RWPE2 (cell line): ENCODE measurements at regions not wholly inside any gene's neighbourhood (a gene's known extent, or its start where the extent isn't known, plus 50 kb on each side); places are given as distances from the start of the nearest gene placed in this dataset.

Experiments used
- ATAC-seq: fragments of 200-7000 bp; cut with Tn5 transposase; 3 replicates; pipeline ENCODE4 v1.9.1; 2021; ENCODE audit warnings: low read depth
- DNase-seq: peaks from one replicate; pipeline ENCODE4 v3.0.0-alpha.2; 2020; ENCODE audit warnings: low spot score
- H3K27ac ChIP-seq: fragments of 450-650 bp; 2 replicates; pipeline ENCODE4 v1.5.1; 2017; ENCODE audit warnings: mild to moderate bottlenecking; ENCODE audit not compliant: poor library complexity, severe bottlenecking
- H3K27me3 ChIP-seq: fragments of 250-450 bp; sonication (Bioruptor Pico); 2 replicates; pipeline ENCODE4 v1.5.1; 2021; ENCODE audit warnings: mild to moderate bottlenecking, moderate library complexity; ENCODE audit not compliant: insufficient read depth, poor library complexity, severe bottlenecking
- H3K36me3 ChIP-seq: fragments of 250-450 bp; sonication (Bioruptor Pico); 2 replicates; pipeline ENCODE4 v1.5.1; 2020; ENCODE audit warnings: low read depth, mild to moderate bottlenecking, moderate library complexity
- H3K4me1 ChIP-seq: fragments of 250-450 bp; sonication (Bioruptor Pico); 2 replicates; pipeline ENCODE4 v1.5.1; 2021; ENCODE audit warnings: mild to moderate bottlenecking, moderate library complexity; ENCODE audit not compliant: insufficient read depth, poor library complexity, severe bottlenecking
- H3K4me3 ChIP-seq: fragments of 250-450 bp; sonication (Bioruptor Pico); 2 replicates; pipeline ENCODE4 v1.5.1; 2021; ENCODE audit warnings: mild to moderate bottlenecking, moderate library complexity; ENCODE audit not compliant: severe bottlenecking
- H3K9me3 ChIP-seq: fragments of 250-450 bp; sonication (Bioruptor Pico); 2 replicates; pipeline ENCODE4 v1.5.1; 2021; ENCODE audit warnings: mild to moderate bottlenecking, moderate library complexity; ENCODE audit not compliant: severe bottlenecking
- TF ChIP-seq, protein P1 (sequence below): fragments of 450-650 bp; IDR thresholded peaks from one replicate; pipeline ENCODE4 v1.5.1; 2017; ENCODE audit warnings: mild to moderate bottlenecking, moderate library complexity; ENCODE audit not compliant: poor library complexity, severe bottlenecking

DNA sequence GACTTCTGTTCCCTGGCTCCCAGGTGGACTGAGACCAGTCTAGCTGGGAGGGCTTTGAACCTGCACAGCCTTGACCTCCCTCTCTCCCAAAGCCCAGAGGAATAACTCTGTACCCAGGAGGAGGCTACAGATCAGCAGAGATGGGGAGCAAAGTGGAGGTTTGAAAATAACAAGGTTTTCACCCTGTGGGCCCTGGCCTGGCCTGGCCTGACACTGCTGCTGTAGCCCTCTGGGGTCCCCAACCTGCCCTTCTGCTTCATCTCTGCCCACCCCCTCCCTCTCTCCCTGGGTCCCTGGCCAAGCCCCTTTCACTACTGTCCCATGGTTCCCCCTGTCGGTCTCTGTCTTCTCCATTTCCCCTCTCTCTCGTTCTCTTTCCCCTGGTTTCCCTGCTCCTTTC, 225.2 kb downstream of the BUD13 start:
- Histone ChIP-seq H3K4me1 (no peaks in the 10 kb centered on the region), H3K36me3 (no peaks in the 10 kb centered on the region), H3K4me3 (no peak overlapping the region), H3K9me3 (no peaks in the 10 kb centered on the region), H3K27ac (no peak overlapping the region), H3K27me3 (no peaks in the 10 kb centered on the region)
- ATAC-seq = no peak
- no peak for DNase-seq
- TF ChIP-seq, protein P1, sequence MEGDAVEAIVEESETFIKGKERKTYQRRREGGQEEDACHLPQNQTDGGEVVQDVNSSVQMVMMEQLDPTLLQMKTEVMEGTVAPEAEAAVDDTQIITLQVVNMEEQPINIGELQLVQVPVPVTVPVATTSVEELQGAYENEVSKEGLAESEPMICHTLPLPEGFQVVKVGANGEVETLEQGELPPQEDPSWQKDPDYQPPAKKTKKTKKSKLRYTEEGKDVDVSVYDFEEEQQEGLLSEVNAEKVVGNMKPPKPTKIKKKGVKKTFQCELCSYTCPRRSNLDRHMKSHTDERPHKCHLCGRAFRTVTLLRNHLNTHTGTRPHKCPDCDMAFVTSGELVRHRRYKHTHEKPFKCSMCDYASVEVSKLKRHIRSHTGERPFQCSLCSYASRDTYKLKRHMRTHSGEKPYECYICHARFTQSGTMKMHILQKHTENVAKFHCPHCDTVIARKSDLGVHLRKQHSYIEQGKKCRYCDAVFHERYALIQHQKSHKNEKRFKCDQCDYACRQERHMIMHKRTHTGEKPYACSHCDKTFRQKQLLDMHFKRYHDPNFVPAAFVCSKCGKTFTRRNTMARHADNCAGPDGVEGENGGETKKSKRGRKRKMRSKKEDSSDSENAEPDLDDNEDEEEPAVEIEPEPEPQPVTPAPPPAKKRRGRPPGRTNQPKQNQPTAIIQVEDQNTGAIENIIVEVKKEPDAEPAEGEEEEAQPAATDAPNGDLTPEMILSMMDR = no peak

DNA sequence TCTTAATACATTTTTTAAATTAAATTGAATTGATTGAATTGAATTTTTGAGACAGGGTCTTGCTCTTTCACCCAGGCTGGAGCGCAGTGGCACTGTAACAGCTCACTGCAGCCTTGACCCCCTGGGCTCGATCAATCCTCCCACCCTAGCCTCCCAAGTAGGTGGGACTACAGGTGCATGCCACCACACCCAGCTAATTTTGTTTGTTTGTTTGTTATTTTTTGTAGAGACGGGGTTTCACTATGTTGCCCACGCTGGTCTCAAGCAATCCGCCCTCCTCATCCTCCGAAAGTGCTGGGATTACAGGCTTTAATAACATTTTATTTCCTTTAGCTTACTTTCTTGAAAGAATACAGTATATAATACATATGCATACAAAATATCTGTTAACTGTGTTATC, 226.9 kb downstream of the BUD13 start:
- no peak overlapping the region for H3K4me3 ChIP-seq
- no peaks in the 10 kb centered on the region for H3K9me3 ChIP-seq
- H3K36me3 ChIP-seq = no peaks in the 10 kb centered on the region
- TF ChIP-seq, protein P1 = no peak
- no peak for DNase-seq
- H3K27me3 ChIP-seq = no peaks in the 10 kb centered on the region
- no peaks in the 10 kb centered on the region for H3K4me1 ChIP-seq
- no peak for ATAC-seq
- no peak overlapping the region for H3K27ac ChIP-seq

DNA sequence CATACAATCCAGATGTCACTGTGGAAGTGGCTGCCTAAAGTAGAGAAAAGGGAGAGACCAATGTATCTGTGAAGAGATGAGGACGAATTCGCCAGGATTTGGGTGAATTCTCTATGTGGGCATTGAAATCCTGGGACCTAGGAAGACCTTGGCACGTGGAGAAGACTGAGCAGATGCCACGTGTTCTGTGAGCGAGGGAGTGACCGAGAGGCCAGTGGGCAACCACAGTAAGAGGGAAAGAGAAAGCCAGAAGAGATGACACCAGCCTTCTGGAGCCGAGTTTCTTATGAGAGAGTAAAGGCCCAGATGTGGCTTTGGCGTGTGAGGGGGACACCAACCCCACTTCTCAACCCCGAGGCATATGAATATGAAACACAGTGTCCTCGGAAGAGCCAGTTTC, 228.1 kb downstream of the BUD13 start:
- DNase-seq (no peak), ATAC-seq (no peak)
- Histone ChIP-seq H3K27ac (no peak overlapping the region), H3K4me3 (no peak overlapping the region), H3K4me1 (no peaks in the 10 kb centered on the region), H3K27me3 (no peaks in the 10 kb centered on the region), H3K9me3 (no peaks in the 10 kb centered on the region), H3K36me3 (no peaks in the 10 kb centered on the region)
- TF ChIP-seq, protein P1 = no peak

DNA sequence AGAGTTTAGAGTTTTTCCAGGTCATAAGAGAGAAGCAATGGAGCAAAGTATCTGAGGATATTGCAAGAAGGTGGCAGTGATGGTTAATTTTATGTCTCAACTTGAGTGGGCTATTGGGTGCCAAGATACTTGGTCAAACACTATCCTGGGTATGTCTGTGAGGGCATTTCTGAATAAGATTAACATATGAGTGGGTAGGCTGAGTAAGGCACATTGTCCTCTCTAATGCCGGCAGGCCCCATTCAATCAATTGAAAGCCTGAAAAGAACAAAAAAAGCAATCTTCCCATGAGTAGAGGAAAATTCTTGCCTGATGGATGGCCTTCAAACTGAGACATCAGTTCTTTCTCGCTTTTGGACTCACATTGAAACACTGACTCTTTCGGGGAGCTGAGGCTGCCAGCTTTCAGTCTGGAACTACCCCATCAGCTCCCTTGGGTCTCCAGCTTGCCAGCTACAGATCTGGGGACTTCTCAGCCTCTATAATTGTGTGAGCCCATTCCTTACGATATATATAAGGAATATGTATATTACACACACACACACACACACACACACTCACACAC, 228.8 kb downstream of the BUD13 start:
- ATAC-seq = no peak
- TF ChIP-seq, protein P1 = no peak
- H3K27me3 ChIP-seq = no peaks in the 10 kb centered on the region
- no peak for DNase-seq
- H3K36me3 ChIP-seq = no peaks in the 10 kb centered on the region
- no peaks in the 10 kb centered on the region for H3K4me1 ChIP-seq
- no peaks in the 10 kb centered on the region for H3K9me3 ChIP-seq
- no peak overlapping the region for H3K4me3 ChIP-seq
- H3K27ac ChIP-seq = no peak overlapping the region

DNA sequence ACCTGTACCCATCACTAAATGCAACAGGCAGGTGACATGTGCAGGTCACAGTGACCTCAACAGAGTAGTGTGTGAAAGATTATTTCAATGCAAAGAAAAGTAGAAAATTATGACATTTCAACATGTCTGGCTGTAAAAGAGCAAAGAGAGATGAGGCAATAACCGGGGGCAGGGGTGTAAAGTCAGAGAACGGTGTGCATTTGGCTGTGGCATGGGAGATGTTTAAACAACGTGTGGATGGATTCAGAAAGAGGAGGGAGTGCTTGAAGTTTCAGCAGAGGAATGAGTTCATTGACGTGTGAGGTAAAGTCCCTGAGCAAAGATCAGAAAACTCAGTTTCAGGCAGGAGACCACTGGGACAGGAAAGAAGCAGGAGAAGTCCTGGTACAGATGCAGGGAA, 229.7 kb downstream of the BUD13 start:
- TF ChIP-seq, protein P1 = no peak
- DNase-seq = no peak
- Histone ChIP-seq H3K36me3 (no peaks in the 10 kb centered on the region), H3K4me1 (no peaks in the 10 kb centered on the region), H3K27ac (no peak overlapping the region), H3K4me3 (no peak overlapping the region), H3K9me3 (no peaks in the 10 kb centered on the region), H3K27me3 (peaks cover 4% of the 10 kb centered on the region)
- ATAC-seq = no peak
